Middle frontal gyrus (tissue), 1 donor: ENCODE measurements at regions not wholly inside any gene's neighbourhood (a gene's known extent, or its start where the extent isn't known, plus 50 kb on each side); places are given as distances from the start of the nearest gene placed in this dataset.
"Not testable (repeated sequence)": the region's sequence is repeated elsewhere in the genome, so short reads cannot be mapped to it uniquely, and the experiment has no call there.

Experiments used
- DNase-seq: peaks from one replicate; pipeline ENCODE4 v3.0.0-alpha.2; 2015; ENCODE audit warnings: low spot score; ENCODE audit errors: extremely low spot score

- no peak for DNase-seq
These were observed 699.7 kb upstream of the ZNF804A start for GRCh38 chr2:183898641-183899040.

DNA sequence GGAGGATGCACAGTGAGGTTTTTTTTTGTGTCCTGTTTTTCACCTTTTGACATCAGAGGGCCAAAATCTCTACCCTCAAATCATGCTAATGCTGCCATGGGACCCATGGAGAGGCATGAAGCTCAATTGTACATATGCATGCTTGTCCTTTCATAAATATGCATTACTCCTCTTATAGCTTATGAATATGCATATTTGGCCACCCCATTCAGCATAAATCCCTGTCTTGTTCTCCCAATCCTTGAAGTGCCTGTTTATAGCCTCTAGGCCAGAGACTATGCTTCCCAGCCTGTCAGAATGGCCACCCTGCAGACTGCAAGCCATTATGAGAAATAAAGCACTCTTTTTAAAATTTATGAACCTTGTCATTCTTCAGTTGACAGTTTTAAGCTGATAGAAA, 696.4 kb upstream of the ZNF804A start:
- no peak for DNase-seq

GRCh38 chr2:183903026-183903425, 695.3 kb upstream of the ZNF804A start:
- DNase-seq: no peak

DNA sequence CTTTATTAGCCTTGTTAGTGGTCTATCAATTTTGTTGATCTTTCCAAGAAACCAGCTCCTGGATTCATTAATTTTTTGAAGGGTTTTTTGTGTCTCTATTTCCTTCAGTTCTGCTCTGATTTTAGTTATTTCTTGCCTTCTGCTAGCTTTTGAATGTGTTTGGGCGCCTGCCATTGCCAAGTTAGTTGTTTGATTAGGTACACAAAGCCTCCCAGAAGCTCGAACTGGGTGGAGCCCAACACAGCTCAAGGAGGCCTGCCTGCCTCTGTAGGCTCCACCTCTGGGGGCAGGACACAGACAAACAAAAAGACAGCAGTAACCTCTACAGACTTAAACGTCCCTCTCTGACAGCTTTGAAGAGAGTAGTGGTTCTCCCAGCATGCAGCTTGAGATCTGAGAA, 682.3 kb upstream of the ZNF804A start:
- DNase-seq: not testable (repeated sequence)

- DNase-seq: no peak
These were observed 679.2 kb upstream of the ZNF804A start for GRCh38 chr2:183919167-183919566.

DNA sequence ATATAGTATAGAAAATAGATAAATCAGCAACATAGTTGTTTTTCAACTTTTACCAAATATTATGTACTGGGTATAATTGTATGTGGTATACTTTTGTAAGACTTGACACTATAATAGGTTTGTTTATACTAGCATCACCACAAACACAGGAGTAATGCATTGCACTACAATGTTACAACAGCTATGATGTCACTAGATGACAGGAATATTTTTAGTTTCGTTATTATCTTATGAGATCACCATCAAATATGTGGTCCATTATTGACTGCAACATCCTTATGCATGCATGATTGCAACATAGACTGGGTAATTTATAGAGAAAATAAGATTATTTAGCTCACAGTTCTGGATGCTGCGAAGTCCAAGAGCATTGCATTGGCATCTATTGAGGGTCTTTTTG, 678.4 kb upstream of the ZNF804A start:
- no peak for DNase-seq

- DNase-seq: no peak
These were observed 673.0 kb upstream of the ZNF804A start for GRCh38 chr2:183925281-183925680.

- no peak for DNase-seq
These were observed 671.9 kb upstream of the ZNF804A start for GRCh38 chr2:183926433-183926832.

GRCh38 chr2:183927406-183928325, 670.7 kb upstream of the ZNF804A start:
- DNase-seq: no peak

- DNase-seq: no peak
These were observed 663.3 kb upstream of the ZNF804A start for GRCh38 chr2:183935005-183935404.

DNA sequence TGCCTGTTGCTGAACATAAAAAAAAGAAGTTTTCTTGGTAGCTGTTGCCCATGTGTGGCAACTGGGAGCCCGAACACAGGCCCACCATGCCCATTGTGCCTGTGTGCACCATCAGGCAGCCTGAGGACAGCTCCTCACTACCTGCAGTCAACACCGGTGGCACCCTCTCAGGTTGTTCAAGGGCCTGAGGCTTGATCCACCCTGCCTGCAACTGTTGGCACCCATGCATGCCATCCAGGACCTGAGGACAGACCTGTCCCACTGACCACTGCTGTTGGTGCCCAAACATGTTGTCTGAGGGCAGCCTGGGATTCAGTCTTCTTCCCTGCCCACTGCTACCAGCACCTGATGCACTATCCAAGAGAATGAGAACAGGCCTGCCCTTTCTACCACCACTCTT, 661.1 kb upstream of the ZNF804A start:
- no peak for DNase-seq

DNA sequence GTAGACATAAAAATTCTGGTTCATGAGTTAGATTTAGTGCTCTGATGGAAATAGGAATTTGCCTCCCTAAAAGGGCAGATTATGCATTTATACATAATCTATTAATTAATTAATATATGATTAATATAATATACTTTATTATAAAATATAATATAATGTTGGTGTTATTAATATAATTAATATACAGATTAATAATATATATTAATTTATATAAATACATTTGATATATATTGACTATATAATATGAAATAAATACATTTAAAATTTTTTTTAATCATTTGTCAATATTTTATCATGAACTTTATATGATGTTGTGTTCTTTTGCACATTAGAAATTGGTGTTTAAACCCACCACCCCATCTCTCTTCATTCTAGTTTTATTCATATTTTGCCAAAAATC, 652.1 kb upstream of the ZNF804A start:
- DNase-seq: no peak

DNA sequence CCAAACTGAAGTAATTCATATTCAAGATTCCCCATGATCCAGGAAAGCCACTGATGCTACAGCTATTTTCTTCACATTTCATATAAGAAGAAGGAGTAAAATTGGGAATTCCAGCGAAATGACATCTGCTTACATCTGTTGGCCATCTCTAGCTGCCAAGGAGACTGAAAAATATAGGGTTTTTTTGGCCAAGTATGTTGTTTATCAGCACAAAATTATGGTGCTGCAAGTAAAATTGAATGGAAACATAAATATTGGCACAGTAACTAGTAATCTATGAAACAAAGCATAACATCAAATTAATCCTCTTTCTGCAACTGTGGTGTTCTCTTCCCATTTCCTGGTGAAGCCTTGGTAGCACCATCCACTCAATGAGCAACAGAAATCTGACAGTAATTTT, 649.5 kb upstream of the ZNF804A start:
- no peak for DNase-seq

DNA sequence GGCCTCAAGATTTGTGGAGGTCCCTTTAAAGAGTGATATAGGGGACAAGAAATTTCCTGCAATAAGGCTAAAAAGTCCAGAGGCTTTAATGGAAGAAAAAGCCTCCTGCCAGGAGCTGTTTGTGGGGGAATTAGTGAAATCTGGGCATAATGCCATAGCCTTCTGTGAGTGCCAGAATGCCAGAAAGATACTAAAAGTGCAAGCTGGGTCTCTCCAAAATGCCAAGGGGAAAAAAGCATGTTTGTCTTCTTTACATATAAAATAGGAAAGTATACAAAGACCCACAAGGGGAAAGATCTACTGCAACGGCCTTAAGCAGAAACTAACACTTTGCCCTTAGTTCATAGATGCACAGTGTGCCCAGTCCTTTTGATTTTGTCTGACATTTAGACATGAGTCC, 647.7 kb upstream of the ZNF804A start:
- no peak for DNase-seq

DNA sequence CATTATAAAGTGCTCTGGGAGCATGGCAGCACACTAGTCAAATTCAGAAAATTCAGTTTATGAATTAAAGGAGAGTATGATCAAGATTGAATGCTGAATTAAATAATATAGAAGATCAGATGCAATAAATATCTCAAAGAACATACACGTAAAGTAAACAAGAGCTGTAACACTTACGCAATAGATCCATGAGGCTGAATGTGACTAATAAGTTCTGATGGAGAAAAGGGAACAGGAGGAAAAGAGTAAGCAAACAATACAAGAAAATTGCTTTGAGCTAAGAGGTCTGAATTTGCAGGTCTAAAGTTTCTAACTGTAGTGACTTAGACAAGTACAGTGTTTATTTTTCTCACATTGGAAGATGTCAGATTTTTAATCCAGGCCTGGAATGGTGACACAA, 646.7 kb upstream of the ZNF804A start:
- DNase-seq: no peak

DNA sequence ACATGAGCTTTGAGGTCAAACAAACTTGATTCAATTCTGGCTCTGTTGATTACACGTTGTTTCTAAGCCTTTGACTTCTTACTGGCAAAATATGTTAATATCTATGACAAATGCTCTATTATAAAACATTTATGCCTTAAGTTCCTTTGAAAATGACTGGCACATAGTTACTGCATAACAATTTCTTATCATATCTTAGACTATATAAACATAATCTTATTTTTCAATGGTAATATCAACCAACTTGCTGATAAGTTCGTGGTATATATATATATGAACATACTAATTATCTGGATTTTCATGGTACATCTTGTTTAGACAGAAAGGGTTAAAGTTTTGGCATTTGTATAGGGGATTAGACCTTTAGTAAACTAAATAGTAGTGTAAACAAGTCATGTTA, 645.6 kb upstream of the ZNF804A start:
- no peak for DNase-seq

- DNase-seq: no peak
These were observed 634.7 kb upstream of the ZNF804A start for GRCh38 chr2:183963609-183964008.

GRCh38 chr2:183964565-183964964, 633.8 kb upstream of the ZNF804A start:
- no peak for DNase-seq

DNA sequence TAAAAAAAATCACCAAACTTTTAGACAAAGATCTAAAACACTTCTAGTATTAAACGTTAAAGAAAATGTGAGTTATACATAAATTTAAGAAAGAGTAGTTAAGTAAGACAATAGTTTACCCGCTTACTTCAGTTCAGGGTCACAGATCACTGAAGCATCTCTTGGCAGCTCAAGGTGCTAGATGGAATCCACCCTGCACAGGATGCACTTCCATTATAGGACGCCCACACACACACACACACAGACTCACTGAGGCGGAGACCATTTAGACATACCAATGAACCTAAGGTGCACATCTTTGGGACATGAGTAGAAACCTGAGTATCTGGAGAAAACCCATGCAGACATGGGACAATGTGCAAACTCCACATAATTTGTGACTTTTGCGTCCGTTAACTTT, 630.6 kb upstream of the ZNF804A start:
- no peak for DNase-seq

- DNase-seq: not testable (repeated sequence)
These were observed 622.7 kb upstream of the ZNF804A start for GRCh38 chr2:183975676-183976075.

DNA sequence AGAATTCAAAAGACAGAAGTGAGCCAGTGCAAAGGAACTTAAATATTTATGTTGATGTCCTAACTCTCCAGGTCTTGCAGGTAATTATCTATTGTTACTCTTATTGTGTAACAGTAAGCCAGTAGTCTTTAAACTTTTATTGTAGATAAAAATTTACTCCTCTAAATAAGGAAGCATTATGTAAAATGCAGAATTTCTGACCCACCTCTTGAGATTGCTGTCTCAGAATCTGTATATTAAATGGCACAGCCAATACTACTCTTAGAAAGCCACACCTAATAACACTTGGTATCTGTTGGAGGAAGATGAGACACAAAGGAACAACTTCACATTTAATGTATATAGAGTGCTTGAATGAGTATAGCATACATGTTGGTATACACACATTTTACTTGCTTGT, 613.5 kb upstream of the ZNF804A start:
- DNase-seq: no peak

DNA sequence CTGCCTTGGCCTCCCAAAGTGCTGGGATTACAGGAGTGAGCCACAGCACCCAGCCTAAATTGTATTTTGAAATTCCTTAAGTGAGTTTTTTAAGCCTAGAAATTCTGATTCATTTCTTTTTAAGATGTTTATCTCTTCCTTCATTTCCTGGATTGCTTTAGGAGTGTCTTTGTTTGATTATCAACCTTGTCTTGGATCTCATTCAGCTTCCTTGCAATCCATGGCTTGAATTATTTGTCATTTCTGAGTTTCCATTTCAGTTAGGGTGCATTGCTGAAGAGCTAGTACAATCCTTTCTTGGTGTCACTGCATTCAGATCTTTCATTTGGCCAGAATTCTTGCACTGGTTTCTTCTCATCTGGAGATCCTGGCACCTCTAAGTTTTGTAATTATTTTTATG, 606.4 kb upstream of the ZNF804A start:
- no peak for DNase-seq

GRCh38 chr2:183993052-183993451, 605.3 kb upstream of the ZNF804A start:
- DNase-seq: no peak
